ENCODE measurements at regions not wholly inside any gene's neighbourhood (a gene's known extent, or its start where the extent isn't known, plus 50 kb on each side); places are given as distances from the start of the nearest gene placed in this dataset.

- peaks cover 0 to 5% (median 0%) of the 10 kb centered on the region in 3 experiments; a peak in 2 of 7 replicates for H3K36me3 Mint-ChIP-seq (ENCODE audit: insufficient read depth in 1 of 3, low read depth in 3 of 3)
- H3K27me3 ChIP-seq (ENCODE audit: insufficient read depth, low read length), result no peaks in the 10 kb centered on the region
- no peak overlapping the region for H4K91ac ChIP-seq (ENCODE audit: insufficient read length, low read depth, low read length)
- no peaks in the 10 kb centered on the region for H3K79me1 ChIP-seq (ENCODE audit: insufficient read depth, low read depth, low read length, poor library complexity, severe bottlenecking)
- H4K5ac ChIP-seq (ENCODE audit: insufficient read length, low read depth, low read length), result no peak overlapping the region
- no peak overlapping the region for H3K9ac ChIP-seq (ENCODE audit: extremely low read depth, insufficient read length, low read length)
- no peaks in the 10 kb centered on the region for H4K20me1 ChIP-seq (ENCODE audit: control insufficient read depth, insufficient read depth, insufficient read length)
- no peak for DNase-seq
- H2BK5ac ChIP-seq (ENCODE audit: insufficient read length, low read length), result no peak overlapping the region
- no peak overlapping the region for H2AK5ac ChIP-seq (ENCODE audit: insufficient read length, low read length)
- peaks cover 3% of the 10 kb centered on the region in 2 experiments; a peak in 3 of 5 replicates for H3K9me3 Mint-ChIP-seq
- no peak overlapping the region for H3K4me2 ChIP-seq (ENCODE audit: insufficient read depth, insufficient read length, low read length)
- no peaks in the 10 kb centered on the region for H3K27me3 Mint-ChIP-seq (ENCODE audit: low read depth)
- no peak overlapping the region for H2BK15ac ChIP-seq (ENCODE audit: low read depth, low read length)
- TF ChIP-seq, protein P1, sequence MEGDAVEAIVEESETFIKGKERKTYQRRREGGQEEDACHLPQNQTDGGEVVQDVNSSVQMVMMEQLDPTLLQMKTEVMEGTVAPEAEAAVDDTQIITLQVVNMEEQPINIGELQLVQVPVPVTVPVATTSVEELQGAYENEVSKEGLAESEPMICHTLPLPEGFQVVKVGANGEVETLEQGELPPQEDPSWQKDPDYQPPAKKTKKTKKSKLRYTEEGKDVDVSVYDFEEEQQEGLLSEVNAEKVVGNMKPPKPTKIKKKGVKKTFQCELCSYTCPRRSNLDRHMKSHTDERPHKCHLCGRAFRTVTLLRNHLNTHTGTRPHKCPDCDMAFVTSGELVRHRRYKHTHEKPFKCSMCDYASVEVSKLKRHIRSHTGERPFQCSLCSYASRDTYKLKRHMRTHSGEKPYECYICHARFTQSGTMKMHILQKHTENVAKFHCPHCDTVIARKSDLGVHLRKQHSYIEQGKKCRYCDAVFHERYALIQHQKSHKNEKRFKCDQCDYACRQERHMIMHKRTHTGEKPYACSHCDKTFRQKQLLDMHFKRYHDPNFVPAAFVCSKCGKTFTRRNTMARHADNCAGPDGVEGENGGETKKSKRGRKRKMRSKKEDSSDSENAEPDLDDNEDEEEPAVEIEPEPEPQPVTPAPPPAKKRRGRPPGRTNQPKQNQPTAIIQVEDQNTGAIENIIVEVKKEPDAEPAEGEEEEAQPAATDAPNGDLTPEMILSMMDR (conservative IDR thresholded peaks at IDR 0.05), result no peak
- peaks cover 9 to 10% of the 10 kb centered on the region in 2 experiments for H3K4me1 Mint-ChIP-seq
- H3K27ac Mint-ChIP-seq, result no peak overlapping the region
- WGBS (ENCODE audit: extremely low coverage, insufficient read length, low lambda C conversion rate), result no CpG with 5 or more reads among the region's 1 CpG
- H3K4ac ChIP-seq (ENCODE audit: low read depth, low read length), result no peak overlapping the region
- H2BK20ac ChIP-seq (ENCODE audit: low read depth, low read length, poor library complexity, severe bottlenecking), result no peak overlapping the region
- H3K27ac ChIP-seq (ENCODE audit: insufficient read length, low read depth, low read length), result no peak overlapping the region
- no peak overlapping the region for H2AFZ ChIP-seq (ENCODE audit: low read length)
- H3K9me3 ChIP-seq (ENCODE audit: control insufficient read depth, low read depth, low read length), result no peaks in the 10 kb centered on the region
- H2BK120ac ChIP-seq (ENCODE audit: low read depth, low read length, poor library complexity, severe bottlenecking), result no peak overlapping the region
- no peaks in the 10 kb centered on the region for H3K4me1 ChIP-seq (ENCODE audit: insufficient read depth, low read length)
- H3T11ph ChIP-seq (ENCODE audit: low read length), result no peak overlapping the region
- H3K4me3 Mint-ChIP-seq, result no peak overlapping the region
- H4K8ac ChIP-seq (replicated peaks; ENCODE audit: insufficient read length, low read depth, low read length), result no peak overlapping the region
- H3K79me2 ChIP-seq (ENCODE audit: insufficient read depth, low read length), result no peaks in the 10 kb centered on the region
- H3K23me2 ChIP-seq (ENCODE audit: insufficient read length, low read depth, low read length, poor library complexity, severe bottlenecking), result no peaks in the 10 kb centered on the region
- H2BK12ac ChIP-seq (ENCODE audit: insufficient read length, low read depth, low read length), result no peak overlapping the region
- no peak overlapping the region for H3K23ac ChIP-seq (ENCODE audit: insufficient read length, low read depth, low read length)
- H3K14ac ChIP-seq (ENCODE audit: insufficient read depth, low read length), result no peak overlapping the region
- no peak overlapping the region for H3K56ac ChIP-seq (ENCODE audit: insufficient read length, low read depth, low read length)
- no peak overlapping the region for H3K18ac ChIP-seq (ENCODE audit: insufficient read length, low read depth, low read length)
Observed at GRCh38 chr12:22794017-22794416, 169.0 kb downstream of the ETNK1 start.
